Left kidney (tissue), 1 donor: ENCODE measurements at regions not wholly inside any gene's neighbourhood (a gene's known extent, or its start where the extent isn't known, plus 50 kb on each side); places are given as distances from the start of the nearest gene placed in this dataset.
"Not testable (repeated sequence)": the region's sequence is repeated elsewhere in the genome, so short reads cannot be mapped to it uniquely, and the experiment has no call there.

Source experiments
- DNase-seq: peaks from one replicate; pipeline ENCODE4 v3.0.0-alpha.2; 2013

DNA sequence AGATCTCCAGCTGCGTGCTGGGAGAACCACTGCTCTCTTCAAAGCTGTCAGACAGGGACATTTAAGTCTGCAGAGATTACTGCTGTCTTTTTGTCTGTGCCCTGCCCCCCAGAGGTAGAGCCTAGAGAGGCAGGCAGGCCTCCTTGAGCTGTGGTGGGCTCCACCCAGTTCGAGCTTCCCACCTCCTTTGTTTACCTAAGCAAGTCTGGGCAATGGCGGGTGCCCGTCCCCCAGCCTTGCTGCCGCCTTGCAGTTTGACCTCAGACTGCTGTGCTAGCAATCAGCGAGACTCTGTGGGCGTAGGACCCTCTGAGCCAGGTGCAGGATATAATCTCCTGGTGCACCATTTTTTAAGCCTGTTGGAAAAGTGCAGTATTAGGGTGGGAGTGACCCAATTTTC, 128.6 kb downstream of the ACTR3 start:
- DNase-seq, result not testable (repeated sequence)

DNA sequence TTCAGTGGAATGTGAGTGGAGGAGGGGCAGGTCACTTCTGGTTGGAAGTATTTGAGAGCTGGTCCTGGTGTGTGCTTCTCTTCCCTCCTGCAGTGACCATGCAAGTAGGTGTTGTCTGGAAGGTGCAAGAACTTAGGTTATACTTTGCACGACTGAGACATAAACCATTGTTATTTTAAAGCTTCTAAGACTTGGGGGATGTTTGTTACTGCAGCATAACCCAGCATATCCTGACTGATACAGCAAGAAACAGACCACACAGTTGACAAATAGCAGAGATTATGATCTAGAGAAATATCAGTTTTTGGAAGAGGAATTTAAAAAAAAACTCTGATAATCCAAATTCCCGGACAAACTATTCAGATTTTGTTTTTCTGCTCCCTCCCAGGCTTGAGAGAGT, 130.8 kb downstream of the ACTR3 start:
- DNase-seq, result no peak

DNA sequence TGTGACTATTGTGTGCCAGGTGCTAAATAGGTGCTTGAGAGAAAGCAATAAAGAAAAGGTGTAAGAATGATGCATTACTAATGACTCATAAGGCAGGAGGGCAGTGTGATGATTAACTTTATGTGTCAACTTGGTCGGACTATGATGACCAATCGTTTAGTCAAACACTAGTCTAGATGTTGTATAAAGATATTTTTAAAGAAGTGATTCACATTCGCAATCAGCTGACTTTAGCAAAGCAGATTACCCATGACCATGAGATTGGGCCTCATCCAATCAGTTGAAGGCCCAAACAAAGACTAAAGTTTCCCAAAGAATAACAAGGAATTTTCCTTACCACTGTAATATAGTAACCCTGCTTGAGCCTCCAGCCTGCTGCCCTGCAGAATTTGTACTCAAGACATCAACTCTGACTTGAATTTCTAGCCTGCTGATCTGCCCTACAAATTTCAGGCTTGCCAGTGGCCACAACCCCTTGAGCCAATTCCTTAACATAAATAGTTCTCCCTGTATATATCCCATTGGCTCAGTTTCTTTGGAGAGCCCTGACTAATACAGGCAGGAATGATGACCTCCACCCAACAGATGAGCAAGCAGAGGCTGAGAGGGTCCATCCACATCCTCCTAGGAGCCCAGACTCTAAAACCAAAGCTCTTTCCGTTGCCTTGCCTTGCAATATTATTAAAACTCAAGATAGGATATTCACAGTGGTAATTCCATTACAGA, 132.6 kb downstream of the ACTR3 start:
- DNase-seq, result no peak

DNA sequence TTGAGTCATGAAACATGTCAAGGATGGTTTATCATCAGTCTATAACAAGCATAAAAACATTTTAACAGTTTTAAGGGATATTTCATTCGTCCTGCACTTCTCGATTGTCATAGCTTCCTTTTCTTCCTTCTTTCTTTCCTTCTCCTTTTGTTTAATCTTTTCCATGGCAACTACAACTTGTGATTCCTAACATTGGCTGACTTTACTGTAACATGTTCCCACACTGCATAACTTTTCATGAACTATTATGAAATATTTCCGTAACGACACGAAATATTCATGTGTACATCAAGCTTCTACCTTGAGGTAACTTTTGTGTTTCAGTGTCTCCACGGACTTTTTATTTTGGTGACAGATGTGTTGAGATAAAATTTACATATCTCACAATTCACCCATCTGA, 134.4 kb downstream of the ACTR3 start:
- no peak for DNase-seq

DNA sequence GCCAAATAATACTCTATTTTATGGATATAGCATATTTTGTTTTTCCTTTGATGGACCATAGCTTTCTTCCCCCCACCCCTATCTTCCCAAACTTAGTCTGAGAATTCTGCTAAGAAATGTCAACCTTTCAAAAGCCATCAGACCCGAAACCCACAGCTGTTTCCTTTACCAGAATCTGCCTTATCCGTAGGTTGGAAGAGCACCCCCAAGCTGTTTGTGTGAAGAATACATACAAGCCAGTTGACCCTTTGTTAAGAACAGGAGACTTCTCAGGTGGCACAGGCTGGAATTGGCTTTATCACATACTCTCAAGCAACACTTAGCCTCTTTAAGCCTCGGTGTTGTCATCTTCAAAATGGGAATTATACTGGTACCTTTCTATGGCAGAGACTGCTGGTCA, 135.1 kb downstream of the ACTR3 start:
- DNase-seq, result no peak

DNA sequence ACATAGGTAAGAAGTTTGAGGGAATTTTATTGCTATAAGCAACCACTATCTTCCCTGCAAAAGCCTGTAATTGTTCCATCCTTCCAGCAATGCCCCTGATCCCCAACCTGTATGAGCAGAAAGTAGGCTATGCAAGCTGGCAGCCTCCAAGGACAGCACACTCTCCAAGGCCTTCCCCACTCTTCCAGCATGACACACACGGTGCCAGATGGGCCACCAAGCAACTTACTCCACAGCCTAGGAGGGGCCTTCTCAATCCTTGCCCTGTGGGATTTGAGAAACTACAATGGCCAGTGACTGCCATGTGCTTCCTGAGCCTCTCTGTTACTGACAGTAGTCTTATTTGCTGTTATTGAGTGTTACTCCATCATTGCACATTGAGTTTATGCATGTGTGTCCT, 137.5 kb downstream of the ACTR3 start:
- no peak for DNase-seq

DNA sequence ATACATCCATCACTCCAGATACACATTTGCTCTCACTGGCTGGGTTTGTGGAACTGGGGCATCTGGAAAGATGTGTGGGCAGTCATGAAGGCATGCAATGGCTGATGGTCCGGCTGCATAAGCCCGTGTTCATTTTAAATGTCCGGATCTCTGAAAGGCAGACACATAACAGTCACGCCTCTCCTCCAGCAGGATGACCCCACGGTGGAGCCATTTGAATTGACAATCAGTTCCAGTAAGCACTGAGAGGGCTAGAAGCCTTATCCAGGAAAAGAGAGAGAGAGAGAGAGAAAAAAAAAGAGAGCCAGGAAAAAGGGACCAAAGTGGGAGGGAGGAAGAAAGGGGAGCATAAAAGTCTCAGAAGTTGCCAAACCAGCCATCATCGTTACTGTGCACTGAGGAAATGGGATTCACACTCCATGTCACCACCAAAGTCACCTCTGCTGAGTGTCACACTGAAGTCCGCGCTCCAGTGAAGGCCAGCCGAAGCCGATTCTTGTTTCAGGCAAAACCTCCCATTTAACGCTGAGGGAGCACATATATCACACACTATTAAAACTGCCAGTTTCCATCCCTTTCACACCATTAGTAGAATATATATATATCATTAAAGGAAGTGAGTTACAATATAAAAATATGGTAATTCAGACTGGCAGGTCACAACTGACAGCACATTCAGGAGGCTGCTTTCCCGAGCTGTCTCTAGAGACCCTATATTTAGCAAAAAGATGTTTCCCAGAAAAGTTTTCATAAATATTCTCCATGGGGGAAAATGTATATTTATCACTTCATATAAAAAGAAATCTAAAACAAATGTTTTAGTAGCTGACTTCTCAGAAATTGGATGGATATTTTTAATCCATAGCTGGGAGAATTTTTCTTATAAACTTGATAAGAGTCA, 142.0 kb downstream of the ACTR3 start:
- DNase-seq, result no peak

DNA sequence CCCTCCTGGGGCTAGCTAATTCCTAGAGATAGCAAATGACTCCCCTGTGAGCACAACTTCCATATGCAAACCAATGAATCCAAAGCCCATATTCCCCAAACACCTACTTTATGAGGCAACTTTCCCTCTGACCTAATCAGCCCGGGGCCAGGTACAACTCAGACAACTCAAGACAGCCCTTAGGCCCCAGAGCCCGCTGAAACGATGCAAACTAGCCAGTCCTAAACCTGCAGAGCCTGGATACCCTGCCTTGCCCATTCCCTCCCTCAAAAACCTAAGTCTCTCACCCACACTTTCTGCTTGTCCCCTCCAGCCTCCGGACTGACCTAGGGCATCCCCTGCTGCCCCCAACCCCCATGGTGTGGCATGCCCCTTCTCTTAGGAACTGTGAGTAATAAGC, 142.8 kb downstream of the ACTR3 start:
- DNase-seq, result no peak

DNA sequence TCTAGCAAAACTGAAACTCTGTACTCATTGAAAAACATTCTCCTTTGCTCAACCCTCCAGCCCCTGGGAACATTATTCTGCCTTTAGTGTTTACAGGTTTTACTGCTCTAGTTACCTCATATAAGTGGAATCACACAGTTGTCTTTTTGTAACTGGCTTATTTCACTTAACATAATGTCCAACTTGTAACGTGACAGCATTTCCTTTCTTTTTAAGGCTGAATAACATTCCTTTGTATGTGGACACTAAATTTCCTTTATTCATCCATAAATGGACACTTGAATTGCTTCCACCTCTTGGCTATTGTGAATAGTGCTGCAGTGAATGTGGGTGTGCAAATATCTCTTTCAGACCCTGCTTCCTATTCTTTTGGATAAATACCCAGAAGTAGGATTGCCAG, 144.9 kb downstream of the ACTR3 start:
- no peak for DNase-seq

DNA sequence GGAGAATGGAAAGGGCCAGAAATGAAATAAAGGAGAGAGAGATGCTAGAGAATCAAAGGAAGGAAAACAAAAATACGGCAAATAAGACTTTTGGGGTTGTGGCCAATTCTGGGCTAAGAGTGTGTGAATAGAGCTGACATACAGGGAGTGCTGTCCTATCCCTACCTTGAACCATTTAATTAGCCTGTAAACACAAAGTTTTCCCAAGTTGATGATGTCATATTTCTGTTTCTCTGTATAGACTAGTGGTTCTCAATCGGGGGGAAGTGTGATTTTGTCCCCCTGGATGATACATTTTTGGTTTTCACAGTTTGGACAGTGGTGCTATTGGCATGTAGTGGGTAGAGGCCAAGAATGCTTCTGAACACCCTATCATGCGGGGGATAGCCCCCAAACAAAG, 148.8 kb downstream of the ACTR3 start:
- DNase-seq, result no peak

DNA sequence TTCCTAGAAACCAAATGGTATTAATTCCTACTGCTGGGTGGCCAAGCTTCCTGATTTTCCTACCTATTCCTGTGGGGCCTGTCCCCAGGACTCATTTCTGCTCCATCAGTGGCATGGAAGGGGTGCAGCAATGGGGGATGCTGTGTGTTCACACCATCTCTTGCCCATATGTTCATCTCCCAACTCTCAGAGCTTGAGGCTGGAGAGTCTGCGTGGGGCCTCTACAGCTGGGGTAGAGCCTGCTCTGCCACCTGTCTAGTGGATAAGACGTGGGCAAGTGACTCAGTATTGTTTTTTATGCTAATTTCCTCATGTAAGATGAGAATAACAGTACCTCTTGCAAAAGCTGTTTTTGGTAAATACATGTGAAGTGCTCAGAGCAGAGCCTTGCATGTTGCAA, 149.8 kb downstream of the ACTR3 start:
- DNase-seq, result no peak

DNA sequence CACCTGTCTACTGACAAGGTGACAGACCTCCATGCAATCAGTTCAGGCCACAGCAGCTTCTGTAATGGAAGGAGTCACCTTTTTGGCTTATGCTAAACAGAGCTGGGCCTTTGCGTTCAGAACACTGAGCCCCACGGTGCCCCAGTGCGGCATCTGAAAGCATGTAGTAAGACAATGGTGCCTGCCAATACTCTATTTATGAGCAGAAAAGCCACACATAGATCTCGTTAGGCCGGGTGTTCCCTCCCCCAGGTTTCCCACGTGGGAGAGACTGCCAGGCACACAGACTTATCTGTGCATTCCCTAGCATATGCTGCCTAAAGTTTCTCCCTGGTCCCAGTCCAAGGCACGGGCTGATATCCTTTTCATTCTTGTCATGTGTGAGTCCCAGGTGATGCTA, 150.9 kb downstream of the ACTR3 start:
- DNase-seq, result no peak

DNA sequence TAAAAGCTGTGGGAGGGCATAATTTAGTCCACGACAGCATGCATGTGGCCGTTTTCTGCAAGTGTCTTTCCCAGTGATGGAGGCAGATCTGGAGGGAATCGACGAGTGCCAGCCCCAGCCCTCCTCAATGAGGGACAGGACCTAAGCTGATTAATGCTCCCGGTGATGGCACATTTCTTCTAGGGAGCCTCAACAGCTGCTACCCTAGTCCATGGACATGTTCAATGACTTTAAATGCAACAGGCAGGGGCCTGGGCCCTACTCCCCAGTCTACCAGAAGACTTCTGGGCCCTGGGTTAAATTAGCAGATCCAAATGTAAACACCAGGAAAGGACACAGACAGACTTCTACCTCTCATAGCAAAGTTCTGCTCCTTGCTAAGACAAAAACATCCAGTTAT, 155.1 kb downstream of the ACTR3 start:
- DNase-seq, result no peak

DNA sequence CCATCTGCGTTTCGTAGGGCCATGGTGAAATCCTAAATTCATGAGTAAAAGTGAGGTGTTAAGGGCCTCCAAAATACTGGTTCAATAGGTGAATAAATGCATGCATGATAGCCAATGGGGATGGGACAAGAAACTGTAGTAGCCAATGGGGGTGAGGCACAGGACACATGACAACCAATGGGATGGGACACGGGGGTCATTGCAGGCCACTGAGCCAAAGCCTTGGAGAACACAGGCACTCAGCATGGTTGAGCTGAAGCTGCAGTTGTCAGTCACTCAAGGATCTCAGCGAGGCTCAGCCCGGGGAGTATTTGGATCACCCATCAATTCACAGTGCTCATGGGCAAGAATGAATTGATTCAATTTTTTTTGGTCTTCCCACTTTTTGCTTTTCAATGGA, 156.5 kb downstream of the ACTR3 start:
- DNase-seq, result no peak

DNA sequence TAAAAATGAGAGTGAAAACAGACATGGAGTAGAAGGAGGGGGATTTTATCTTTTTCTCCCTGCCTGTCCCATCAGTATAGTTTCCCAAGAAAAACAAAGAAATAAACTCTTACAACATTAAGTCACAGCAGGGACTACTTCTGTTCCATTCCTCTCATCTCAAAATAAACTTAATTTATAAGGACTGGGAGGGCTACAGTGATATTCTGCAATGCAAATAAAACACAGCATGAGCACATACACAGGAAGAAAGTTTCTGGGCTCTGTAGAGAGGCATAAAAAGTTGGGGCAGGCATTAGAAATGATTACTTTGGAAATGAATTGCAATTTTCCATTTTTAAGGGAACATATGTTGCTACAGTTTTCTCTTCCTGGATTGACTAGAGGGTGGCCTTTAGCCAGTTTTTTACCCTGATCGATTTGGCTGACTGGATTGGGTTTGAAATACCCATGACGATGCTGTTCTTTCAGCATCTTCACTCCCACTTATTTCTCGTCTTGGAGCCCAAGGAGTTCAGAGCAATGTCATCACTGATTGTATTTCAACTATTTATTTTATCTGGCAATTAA, 157.1 kb downstream of the ACTR3 start:
- no peak for DNase-seq

DNA sequence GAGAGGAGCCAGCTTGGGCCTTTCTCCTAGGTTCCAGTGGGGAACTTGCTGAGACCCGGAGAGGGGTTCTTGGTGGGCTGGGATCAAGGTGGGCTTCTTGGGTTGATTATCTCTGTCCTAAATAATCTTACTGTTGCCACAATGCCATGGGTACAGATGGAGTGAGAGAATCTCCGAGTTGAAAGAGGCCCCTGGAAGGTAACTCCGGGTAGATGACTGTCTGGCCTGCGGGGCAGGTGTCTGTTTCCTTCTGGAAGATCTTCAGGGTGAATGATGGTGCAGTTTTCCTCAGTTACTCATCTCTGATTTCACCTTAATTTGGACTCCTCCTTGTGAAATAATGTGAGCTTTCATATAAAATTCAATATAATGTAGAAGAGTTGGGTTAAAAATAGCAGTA, 159.4 kb downstream of the ACTR3 start:
- no peak for DNase-seq

DNA sequence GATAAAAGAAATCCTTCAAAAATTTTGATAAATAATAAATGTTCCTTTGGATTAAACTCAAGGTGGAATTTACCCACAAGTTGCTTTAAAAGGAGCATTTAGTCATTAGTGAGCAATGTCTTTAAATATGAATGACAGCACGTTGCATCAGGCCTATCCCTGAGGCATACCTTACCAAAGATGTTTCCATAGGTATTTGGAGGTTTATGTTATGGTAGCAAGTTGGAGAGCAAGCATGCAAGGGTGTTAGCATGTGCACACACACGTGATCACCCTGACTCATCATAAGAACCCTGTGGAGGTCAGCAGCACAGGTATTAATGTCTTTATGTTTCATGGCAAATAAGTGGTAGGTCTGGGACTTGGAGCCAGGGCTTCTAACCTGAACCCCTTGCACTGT, 159.9 kb downstream of the ACTR3 start:
- no peak for DNase-seq

DNA sequence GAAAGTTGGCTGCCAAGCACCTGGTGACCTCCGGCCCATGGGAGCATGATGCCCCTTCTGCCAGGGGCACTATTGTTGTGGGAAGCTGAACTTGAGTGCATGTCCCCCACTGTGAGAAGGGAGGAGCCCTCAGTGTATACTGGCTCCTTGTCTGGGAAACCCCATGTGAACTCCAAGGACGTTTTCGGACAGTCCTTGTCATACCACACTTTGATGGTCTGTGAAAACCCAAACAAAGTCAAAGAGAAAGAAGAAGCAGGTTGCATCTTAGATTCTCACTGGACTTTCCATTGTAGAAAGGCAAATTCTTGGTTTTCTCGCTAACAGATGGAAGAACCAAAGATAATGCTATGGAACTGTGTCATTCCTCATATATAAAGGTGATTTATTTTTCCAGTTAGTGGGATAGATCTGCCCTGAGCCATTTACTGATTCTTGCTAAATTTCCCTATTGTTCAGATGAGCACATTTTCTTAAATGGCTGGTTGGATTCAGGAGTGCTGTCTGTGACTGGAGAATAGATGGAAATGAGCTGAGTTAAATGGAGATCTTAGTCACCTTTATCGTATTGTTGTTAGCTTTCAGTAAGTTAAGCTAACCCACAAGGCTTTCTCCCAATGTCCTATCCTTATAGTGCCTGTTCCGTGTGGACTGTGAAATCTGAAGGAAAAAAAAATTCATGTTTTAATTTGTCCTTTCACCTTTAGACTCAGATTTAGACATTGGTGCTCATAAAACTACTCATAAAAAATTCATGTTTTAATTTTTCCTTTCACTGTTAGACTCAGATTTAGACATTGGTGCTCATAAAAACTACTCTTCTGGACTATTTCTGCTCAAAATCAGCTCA, 166.6 kb downstream of the ACTR3 start:
- DNase-seq, result no peak

DNA sequence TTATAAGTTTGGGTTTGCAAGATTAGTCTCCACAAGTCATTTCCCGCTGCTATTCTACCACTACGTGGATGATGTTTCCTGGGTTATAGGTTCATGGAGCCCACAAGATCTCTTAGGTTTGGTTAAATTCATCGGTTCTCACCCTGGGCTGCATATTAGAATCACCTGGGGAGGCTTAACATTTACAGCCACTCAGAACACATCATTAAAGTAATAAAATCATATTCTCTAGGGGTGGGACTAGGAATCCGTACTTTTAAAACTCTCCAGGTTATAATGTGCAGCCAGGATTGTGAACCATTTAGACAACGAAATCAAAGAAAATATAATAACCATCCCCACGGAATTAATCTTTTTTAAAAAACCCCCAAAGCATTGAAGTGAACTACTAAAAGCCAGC, 167.7 kb downstream of the ACTR3 start:
- DNase-seq, result no peak

DNA sequence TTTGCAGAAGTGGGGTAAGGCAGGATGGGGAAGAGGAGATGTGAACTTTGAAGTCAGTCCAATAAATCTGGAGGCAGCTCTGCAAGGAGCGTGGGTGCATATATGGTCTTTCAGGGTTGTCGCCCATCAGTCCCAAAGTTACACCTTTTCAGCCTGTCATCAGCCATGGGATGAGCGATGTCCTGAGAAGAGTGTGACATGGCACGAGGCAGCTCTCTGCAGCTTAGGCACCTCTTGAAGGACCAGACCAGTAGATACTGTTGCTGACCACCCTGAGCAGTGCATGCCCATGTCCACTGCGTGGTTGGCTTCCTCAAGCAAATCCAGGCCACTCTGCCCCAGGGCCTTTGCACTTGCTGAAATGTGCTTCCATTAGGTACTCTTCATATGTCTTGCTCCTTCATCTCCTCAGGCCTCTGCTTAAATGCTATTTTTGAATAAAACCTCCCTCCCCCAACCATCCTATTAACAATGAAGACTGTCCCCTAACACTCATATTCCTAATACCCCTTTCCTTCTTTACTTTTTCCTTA, 171.7 kb downstream of the ACTR3 start:
- no peak for DNase-seq

DNA sequence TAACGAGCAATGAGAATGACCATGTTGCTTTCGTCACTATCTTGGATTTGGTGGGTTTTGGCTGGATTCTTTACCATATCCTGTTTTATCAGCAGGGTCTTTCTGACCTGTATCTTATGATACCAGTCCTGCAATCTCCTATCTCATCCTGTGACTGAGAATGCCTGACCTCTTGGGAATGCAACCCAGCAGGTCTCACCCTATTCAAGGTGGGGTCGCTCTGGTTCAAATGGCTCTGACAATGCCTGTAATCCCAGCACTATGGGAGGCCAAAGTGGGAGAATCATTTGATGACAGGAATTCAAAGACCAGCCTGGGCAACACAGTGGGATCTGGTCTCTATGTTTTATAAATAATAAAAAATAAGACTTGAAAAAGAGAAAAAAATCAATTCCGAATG, 173.5 kb downstream of the ACTR3 start:
- no peak for DNase-seq

DNA sequence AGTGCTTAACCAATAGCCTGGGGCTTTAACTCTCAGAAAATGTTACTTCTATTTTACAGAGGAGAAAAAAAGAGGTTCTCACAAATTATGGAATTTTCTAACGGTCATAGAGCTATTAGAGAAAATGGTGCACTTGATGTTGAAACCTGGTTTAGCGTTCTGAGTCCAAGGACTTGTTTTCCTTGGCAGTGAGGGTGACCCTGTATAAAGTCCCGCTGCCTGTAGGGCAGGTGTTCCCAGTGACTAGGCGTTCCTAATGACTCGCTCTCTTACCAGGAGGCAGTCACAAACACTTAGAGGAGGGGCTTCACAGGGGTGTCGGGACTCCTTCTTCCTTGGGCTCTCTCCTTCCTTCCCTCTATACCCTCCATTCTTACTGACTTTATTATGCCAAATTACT, 175.8 kb downstream of the ACTR3 start:
- DNase-seq, result no peak
